ENCODE measurements at regions not wholly inside any gene's neighbourhood (a gene's known extent, or its start where the extent isn't known, plus 50 kb on each side); places are given as distances from the start of the nearest gene placed in this dataset.
"Not testable (repeated sequence)": the region's sequence is repeated elsewhere in the genome, so short reads cannot be mapped to it uniquely, and the experiment has no call there.

- not testable (repeated sequence) for TF ChIP-seq CTCF (conservative IDR thresholded peaks at IDR 0.05; ENCODE audit: low read depth, low read length); USF2 (IDR thresholded peaks at IDR 0.05; ENCODE audit: low read depth, low read length); CEBPB (IDR thresholded peaks at IDR 0.05; ENCODE audit: low read depth, low read length); POLR2A (IDR thresholded peaks at IDR 0.05; ENCODE audit: low read depth, low read length); MAZ (IDR thresholded peaks at IDR 0.05; ENCODE audit: borderline replicate concordance, low read depth, low read length); RFX5 (IDR thresholded peaks at IDR 0.05; ENCODE audit: low read depth, low read length); RCOR1 (IDR thresholded peaks at IDR 0.05; ENCODE audit: insufficient replicate concordance, low read length); RAD21 (IDR thresholded peaks at IDR 0.05; ENCODE audit: low read length); MXI1 (IDR thresholded peaks at IDR 0.05; ENCODE audit: borderline replicate concordance, low read depth, low read length)
These were observed 124.4 kb downstream of the KCNJ2 start for GRCh38 chr17:70293564-70294310.

Measured in IMR-90 (cell line).